ENCODE measurements at regions not wholly inside any gene's neighbourhood (a gene's known extent, or its start where the extent isn't known, plus 50 kb on each side); places are given as distances from the start of the nearest gene placed in this dataset.

- Mint-ChIP-seq H3K27ac (ENCODE audit: unreplicated experiment) (no peak overlapping the region), H3K27me3 (ENCODE audit: low read depth) (no peaks in the 10 kb centered on the region), H3K36me3 (ENCODE audit: low read depth) (no peaks in the 10 kb centered on the region), H3K9me3 (ENCODE audit: low read depth) (no peaks in the 10 kb centered on the region), H3K4me1 (ENCODE audit: low read depth) (peaks cover 26% of the 10 kb centered on the region), H3K4me3 (ENCODE audit: unreplicated experiment) (no peak overlapping the region)
- no peak for TF ChIP-seq CTCF (IDR thresholded peaks at IDR 0.05)
- no peak for DNase-seq (ENCODE audit: low spot score)
Measured at GRCh38 chr20:51906679-51907078, 104.4 kb upstream of the SALL4 start.

DNA sequence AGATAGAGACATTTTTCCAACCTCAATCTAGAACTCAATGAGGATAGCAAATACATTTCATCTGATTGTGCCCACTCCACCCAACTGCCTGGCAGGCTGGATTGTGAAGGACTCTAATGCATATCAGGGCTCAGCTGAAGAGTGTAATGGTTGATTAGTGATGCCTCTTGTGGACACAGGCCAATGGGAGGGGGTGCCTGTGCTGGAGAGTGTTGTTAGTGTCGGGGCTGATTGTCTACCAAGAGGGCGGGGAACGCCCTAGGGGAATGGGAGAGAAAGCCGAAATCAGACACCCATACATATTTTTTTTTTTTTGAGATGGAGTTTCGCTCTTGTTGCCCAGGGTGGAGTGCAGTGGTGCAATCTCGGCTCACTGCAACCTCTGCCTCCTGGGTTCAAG, 103.7 kb upstream of the SALL4 start:
- H3K9me3 Mint-ChIP-seq (ENCODE audit: low read depth) = no peaks in the 10 kb centered on the region
- H3K27me3 Mint-ChIP-seq (ENCODE audit: low read depth) = no peaks in the 10 kb centered on the region
- DNase-seq (ENCODE audit: low spot score) = no peak
- no peaks in the 10 kb centered on the region for H3K36me3 Mint-ChIP-seq (ENCODE audit: low read depth)
- H3K4me1 Mint-ChIP-seq (ENCODE audit: low read depth) = peaks cover 20% of the 10 kb centered on the region
- no peak overlapping the region for H3K4me3 Mint-ChIP-seq (ENCODE audit: unreplicated experiment)
- no peak overlapping the region for H3K27ac Mint-ChIP-seq (ENCODE audit: unreplicated experiment)
- no peak for TF ChIP-seq CTCF (IDR thresholded peaks at IDR 0.05)

- no peaks in the 10 kb centered on the region for H3K9me3 Mint-ChIP-seq (ENCODE audit: low read depth)
- no peak for TF ChIP-seq CTCF (IDR thresholded peaks at IDR 0.05)
- peaks cover 3% of the 10 kb centered on the region for H3K4me1 Mint-ChIP-seq (ENCODE audit: low read depth)
- no peak overlapping the region for H3K27ac Mint-ChIP-seq (ENCODE audit: unreplicated experiment)
- no peak overlapping the region for H3K4me3 Mint-ChIP-seq (ENCODE audit: unreplicated experiment)
- DNase-seq (ENCODE audit: low spot score) = no peak
- H3K36me3 Mint-ChIP-seq (ENCODE audit: low read depth) = no peaks in the 10 kb centered on the region
- no peaks in the 10 kb centered on the region for H3K27me3 Mint-ChIP-seq (ENCODE audit: low read depth)
Measured at GRCh38 chr20:51902933-51903332, 100.6 kb upstream of the SALL4 start.

DNA sequence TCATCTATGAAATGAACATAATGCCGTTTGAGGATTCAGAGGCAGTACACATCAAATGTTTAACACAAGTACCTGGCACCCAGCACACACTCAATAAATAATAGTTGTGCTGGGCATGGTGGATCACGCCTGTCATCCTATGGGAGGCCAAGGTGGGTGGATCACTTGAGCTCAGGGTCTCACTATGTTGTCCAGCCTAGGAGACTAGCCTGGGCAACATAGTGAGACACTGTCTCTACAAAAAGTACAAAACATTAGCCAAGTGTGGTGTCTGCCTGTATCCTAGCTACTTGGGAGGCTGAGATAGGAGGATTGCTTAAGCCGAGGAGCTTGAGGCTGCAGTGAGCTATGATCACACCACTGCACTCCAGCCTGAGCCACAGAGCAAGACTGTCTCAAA, 98.1 kb upstream of the SALL4 start:
- TF ChIP-seq CTCF (IDR thresholded peaks at IDR 0.05) = no peak
- no peaks in the 10 kb centered on the region for H3K36me3 Mint-ChIP-seq (ENCODE audit: low read depth)
- no peak overlapping the region for H3K27ac Mint-ChIP-seq (ENCODE audit: unreplicated experiment)
- H3K4me3 Mint-ChIP-seq (ENCODE audit: unreplicated experiment) = no peak overlapping the region
- peaks cover 3% of the 10 kb centered on the region for H3K4me1 Mint-ChIP-seq (ENCODE audit: low read depth)
- no peaks in the 10 kb centered on the region for H3K9me3 Mint-ChIP-seq (ENCODE audit: low read depth)
- H3K27me3 Mint-ChIP-seq (ENCODE audit: low read depth) = no peaks in the 10 kb centered on the region
- no peak for DNase-seq (ENCODE audit: low spot score)

GRCh38 chr20:51899674-51900073, 97.4 kb upstream of the SALL4 start:
- H3K4me3 Mint-ChIP-seq (ENCODE audit: unreplicated experiment) = no peak overlapping the region
- H3K27ac Mint-ChIP-seq (ENCODE audit: unreplicated experiment) = no peak overlapping the region
- no peaks in the 10 kb centered on the region for H3K36me3 Mint-ChIP-seq (ENCODE audit: low read depth)
- TF ChIP-seq CTCF (IDR thresholded peaks at IDR 0.05) = no peak
- H3K27me3 Mint-ChIP-seq (ENCODE audit: low read depth) = no peaks in the 10 kb centered on the region
- DNase-seq (ENCODE audit: low spot score) = no peak
- no peaks in the 10 kb centered on the region for H3K9me3 Mint-ChIP-seq (ENCODE audit: low read depth)
- H3K4me1 Mint-ChIP-seq (ENCODE audit: low read depth) = peaks cover 3% of the 10 kb centered on the region

Measured in chondrocyte (in vitro differentiated cells).